LNCAP (cell line): ENCODE measurements at regions not wholly inside any gene's neighbourhood (a gene's known extent, or its start where the extent isn't known, plus 50 kb on each side); places are given as distances from the start of the nearest gene placed in this dataset.

Source experiments
- TF ChIP-seq, protein P1 (sequence below): fragments of 450-650 bp; IDR thresholded peaks from 2 replicates; pipeline ENCODE4 v1.5.1; 2017; ENCODE audit warnings: mild to moderate bottlenecking

DNA sequence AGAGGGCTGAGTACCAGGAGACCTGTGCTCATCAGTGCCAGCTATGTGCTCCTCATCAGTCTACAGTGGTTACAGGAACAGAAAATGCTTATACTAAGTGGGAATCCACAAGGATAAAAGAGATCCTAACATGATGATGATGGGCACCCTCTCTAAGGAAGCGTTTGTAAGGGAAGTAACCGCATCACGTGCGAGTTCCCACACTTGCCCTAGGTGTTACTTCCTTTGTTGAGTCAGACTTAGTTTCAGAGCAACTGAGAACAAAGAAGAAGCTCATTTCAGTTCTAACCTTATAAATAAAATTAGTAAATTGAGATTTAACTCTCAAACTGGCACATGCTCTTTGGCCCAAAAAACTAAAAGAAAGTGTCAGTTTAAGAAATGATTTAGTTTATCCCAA lies 956.4 kb upstream of the TMEM132C start:
- TF ChIP-seq, protein P1, sequence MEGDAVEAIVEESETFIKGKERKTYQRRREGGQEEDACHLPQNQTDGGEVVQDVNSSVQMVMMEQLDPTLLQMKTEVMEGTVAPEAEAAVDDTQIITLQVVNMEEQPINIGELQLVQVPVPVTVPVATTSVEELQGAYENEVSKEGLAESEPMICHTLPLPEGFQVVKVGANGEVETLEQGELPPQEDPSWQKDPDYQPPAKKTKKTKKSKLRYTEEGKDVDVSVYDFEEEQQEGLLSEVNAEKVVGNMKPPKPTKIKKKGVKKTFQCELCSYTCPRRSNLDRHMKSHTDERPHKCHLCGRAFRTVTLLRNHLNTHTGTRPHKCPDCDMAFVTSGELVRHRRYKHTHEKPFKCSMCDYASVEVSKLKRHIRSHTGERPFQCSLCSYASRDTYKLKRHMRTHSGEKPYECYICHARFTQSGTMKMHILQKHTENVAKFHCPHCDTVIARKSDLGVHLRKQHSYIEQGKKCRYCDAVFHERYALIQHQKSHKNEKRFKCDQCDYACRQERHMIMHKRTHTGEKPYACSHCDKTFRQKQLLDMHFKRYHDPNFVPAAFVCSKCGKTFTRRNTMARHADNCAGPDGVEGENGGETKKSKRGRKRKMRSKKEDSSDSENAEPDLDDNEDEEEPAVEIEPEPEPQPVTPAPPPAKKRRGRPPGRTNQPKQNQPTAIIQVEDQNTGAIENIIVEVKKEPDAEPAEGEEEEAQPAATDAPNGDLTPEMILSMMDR, result no peak

DNA sequence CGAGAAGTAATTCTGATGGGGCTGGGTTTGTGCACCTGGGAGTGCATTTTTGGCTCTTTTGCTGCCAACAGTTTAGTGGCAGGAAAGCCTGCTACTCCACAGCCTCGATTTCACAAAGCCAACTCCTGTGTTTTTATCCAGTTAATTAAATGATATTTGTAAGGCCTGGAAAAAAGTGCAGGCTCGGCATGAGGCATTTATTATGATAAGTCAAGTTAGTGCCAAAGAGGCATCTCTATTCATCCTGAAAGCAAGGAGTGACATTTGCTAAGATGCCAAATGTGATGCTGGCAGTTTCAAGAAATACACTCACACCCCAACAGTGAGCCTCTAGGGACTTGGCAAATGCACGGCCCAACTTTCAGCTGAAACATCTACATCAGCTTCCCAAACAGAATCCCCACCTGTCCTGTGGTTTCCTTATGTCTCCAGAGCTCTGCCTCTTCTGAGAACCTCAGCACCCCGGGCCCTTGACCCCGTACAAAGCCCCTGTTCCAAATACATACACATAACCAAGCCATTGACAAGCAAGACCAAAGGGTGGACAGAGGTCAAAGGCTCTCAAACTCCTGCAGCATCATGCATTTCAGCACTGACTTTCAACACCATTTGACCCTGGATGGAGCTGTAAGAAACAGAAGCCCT lies 955.1 kb upstream of the TMEM132C start:
- TF ChIP-seq, protein P1, result no peak

DNA sequence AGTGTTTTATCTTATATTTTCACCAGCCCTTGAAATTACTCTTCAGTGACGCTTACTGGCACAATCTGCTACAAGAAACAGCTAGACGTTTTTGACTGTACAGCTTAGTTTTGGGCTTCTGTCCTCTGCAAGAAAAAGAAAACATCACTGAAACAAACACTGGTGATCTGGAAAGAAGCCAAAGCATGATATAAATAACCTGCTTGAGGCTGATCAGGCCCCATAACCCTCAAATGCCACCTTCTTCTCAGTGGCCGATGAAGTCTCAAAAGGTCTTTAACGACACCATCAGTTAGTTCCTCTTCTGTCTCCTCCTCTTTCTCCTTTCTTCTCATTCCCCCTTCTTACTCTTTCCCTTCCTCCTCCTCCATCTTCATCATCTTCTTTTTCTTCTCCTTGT lies 942.3 kb upstream of the TMEM132C start:
- TF ChIP-seq, protein P1, result no peak

DNA sequence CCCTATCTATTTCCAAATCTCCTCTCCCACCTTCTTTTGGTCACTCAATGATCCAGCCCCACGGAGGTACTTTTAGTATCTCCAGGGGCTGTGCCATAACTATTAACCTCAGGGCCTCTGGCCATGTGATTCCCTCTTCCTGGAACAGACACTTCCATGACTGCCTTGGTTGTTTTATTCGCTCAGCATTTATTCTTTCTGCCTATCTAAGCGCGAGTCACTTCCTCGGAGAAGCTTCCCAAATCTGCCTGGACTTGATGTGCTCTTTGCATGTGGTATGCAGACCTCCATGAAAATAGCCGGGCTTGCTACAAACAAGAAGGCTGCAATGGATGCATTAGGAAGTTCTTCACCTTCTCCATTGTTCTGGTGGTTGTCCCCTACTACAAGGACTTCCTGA lies 939.0 kb upstream of the TMEM132C start:
- TF ChIP-seq, protein P1, result no peak

DNA sequence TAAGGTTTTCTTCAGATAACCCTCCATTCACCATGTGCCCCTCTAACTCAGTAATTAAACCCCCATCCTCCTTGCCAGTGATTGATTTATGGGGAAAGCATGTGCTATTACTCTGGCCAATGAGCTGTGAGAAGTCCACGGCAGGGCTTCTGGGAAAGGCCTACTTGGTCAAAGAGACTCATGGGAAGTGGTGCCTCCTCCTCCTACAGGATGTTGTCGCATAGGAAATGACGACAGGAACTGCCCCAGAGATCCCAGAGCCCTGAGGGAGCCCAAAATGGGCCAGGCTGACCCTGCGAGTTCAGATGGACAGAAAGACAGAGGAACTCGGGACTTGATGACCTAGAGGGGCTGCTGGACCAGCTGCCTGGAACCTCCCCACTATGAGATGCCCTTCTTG lies 938.1 kb upstream of the TMEM132C start:
- TF ChIP-seq, protein P1, result no peak

DNA sequence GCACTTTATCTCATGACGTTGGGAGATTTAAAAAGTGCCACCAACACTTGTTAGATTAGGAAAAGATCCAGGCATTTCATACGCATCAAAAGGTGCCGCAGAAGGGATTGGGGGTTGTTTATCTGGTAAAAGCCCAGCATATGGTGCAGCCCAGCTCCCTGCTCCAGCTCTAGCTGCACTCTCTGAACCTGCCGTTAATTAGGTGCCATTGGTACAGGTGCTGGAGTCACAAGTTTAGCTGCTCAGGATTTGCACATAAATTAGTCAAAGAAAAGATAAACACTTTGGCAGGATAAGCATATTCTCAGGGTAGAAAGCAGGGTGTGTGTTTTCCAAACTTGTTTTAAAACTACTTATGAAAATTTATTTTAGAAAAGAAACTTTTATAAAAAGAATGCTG lies 932.6 kb upstream of the TMEM132C start:
- TF ChIP-seq, protein P1, result no peak

DNA sequence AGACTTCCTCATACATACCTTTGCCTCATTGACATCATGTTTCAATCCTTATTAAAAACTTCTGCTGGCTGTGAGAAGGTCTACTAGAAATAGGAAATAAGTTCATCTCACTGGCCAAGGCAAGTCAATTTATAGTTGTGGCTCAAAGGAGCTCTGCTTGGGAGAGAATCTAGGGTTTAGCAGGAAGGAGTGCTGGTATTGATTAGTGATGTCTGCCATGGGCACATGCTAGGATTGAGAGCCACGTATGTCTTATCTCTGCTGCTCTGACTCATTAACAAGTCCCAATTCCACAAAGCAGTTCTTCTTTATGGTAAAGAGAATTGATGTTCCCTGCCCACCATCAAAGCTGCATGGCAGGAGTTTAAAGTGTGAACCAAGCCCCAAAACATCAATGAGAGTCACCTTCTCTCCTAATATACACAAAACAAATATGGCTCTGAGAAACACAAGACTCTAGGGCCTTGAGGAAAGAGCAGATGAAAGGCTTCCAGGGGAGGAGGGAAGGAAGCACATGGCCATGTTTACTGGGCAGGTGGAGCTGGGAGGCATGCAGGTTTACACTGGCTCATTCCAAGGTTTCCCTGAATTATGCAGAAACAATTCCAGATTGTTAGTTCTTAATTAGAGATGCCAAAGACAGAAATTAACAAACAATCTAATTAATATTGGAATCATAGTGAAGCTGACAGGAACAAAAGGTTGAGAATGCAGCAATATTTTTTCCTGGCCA lies 931.9 kb upstream of the TMEM132C start:
- TF ChIP-seq, protein P1, result no peak
